Erythroblast (primary cell): ENCODE measurements at regions not wholly inside any gene's neighbourhood (a gene's known extent, or its start where the extent isn't known, plus 50 kb on each side); places are given as distances from the start of the nearest gene placed in this dataset.

Experiments
- GATA1 ChIP-seq: IDR thresholded peaks from 2 replicates; pipeline ENCODE4 v1.6.1; 2011; ENCODE audit warnings: low read depth, mild to moderate bottlenecking, control low read depth, low read length, moderate library complexity
- POLR2A ChIP-seq: IDR thresholded peaks from 2 replicates; pipeline ENCODE4 v1.6.1; 2011; ENCODE audit warnings: mild to moderate bottlenecking, low read length

- TF ChIP-seq POLR2A = no peak
- no peak for TF ChIP-seq GATA1
Measured at GRCh38 chr5:143680672-143681259, 131.2 kb upstream of the HMHB1 start.
